GM21717 (cell line): ENCODE measurements at regions not wholly inside any gene's neighbourhood (a gene's known extent, or its start where the extent isn't known, plus 50 kb on each side); places are given as distances from the start of the nearest gene placed in this dataset.

ENCODE experiments used
- ATAC-seq: cut with Tn5 transposase; IDR thresholded peaks from one replicate; pipeline ENCODE4 v1.9.1; 2021; ENCODE audit warnings: mild to moderate bottlenecking, moderate library complexity; ENCODE audit not compliant: unreplicated experiment

DNA sequence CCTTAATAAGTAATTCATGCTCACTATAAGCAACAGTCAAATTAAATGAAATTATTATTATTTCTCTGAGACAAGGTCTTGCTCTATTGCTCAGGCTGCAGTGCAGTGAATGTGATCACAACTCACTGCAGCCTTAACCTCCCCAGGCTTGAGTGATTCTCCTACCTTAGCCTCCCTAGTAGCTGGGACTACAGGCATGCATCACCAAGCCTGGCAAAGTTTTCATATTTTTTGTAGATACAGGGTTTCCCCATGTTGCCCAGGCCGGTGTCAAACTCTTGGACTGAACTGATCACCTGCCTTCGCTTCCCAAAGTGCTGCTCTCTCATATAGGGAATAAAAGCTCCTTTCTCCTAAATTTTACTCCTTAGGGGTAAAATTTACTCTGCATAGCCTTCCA is 74.9 kb upstream of the GAREM1 start:
- no peak for ATAC-seq

DNA sequence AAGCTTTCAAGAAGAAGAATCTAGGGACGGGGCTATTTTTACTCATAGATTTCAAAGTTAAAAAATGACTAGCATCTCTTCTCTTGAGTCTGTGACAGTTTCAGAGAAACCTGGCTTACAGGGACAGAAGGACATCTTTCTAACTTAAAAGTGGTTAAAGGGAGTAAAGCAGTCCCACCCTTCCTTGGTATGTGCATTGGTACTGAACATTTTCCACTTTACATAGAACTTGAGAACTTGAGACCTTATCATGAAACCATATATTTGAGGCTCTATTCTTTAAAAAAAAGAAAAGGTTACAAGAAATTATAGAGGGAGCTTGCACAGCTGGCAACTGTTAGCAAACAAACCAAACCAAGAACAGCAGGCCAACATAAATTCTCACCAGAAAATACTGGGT is 73.4 kb upstream of the GAREM1 start:
- ATAC-seq: no peak

DNA sequence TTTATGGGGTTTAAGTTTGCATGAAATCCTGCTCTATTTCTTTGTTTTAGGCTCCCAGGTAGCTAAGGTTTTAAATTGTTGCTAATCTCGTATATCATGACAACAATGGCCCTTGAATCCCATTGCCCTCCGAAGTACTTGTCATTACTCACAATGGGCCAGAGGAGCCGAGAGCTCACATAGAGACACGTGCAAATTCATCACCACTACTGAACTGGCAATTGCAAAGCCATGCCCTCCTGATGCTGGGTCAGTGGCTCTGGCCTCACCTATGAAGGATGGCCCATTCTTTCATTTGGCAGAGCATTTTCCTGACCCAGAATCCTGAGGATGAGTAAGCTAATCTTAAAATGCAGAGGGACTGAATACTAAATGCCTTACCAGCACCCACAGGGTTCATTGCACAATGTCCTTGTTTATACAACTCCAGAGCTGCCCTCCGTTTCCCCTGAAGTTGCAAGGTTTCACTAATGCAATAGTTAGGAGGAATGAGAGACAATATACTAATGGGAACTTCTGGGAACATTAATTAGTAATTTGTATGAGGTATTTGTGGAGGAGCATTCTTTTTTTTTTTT is 71.6 kb upstream of the GAREM1 start:
- ATAC-seq: no peak

DNA sequence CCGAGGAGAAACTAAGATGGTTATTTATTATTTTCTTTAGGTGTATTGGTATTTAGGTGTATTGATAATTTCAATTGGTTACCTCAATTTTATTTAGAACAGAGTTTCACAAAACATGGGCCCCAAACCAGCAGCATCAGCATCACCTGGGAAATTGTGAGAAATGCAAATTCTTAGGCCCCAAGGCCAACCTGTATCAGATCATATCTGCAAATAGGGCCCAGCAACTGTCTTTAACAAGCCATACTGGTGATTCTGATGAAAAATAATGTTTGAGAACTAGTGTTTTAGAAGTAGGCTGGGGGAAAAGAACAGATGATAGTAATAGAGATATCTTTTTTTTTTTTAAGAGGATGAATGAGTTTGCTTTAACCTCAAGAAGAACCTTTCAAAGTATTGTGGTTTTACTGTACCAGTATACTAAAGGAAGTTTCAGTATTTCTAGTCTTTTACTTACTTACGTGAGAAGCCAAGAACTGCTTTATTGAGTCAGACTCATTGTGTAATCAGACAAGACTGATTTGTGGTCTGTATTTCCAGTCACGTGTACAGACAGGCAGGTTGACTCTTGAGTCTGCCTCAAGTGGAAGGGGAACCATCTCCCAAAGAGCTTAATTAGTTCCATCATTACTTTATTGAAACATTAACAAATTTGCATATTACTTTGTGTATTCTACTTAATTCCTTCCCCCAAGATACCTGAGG is 60.4 kb upstream of the GAREM1 start:
- ATAC-seq: peak; percentile 83

DNA sequence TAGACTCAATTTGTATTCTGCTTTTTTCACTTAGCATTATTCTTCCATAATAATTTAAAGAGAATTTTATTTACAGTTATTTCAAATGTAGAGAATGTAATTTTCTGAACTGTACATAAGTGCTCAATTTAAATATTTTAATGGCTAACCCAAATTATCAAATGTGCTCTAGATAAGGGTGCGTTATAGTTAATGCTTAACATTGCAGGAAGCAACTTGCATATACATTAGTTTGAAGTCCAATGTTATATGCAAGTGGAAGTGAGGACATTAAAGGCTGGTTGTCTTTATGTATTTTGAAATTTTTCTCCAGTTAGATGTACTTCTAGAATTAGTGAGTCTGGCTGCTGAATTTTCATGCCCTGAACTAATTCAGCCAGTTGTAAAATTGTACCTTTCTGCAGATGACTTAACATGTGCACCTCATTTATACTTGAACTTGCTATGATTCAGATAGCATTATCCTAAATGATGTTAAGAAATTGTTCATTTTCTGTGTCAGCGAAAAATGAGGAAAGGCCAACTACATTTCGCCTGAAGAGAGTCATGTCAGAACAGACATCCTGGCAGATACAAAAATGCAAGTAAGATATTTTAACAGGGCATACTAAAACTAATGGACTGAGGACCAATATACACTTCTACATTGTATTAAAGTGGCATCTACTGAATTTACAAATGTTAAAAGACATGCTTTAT is 59.2 kb upstream of the GAREM1 start:
- no peak for ATAC-seq

DNA sequence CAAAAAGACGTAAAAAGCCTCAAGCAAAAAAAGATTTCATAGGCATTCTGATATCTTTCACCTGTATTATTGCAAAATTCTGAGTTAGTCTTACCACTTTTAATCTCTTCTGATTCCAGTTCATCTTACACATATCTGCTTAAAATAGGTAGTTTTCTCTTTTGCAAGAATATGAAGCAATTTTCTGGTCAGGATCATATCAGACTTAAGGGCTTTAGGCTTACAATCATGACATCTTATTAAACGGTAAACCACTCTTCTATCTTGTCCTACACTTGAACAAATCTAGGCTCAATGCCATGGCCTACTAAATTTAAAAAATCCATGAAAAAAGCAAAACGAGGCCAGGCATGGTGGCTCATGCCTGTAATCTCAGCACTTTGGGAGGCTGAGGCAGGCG is 50.1 kb upstream of the GAREM1 start:
- no peak for ATAC-seq
